HCEC 1CT (cell line): ENCODE measurements at regions not wholly inside any gene's neighbourhood (a gene's known extent, or its start where the extent isn't known, plus 50 kb on each side); places are given as distances from the start of the nearest gene placed in this dataset.
"Not testable (repeated sequence)": the region's sequence is repeated elsewhere in the genome, so short reads cannot be mapped to it uniquely, and the experiment has no call there.

Experiments
- DNase-seq: peaks from one replicate; pipeline ENCODE4 v3.0.0-alpha.2; 2017

- DNase-seq, result no peak
Measured at GRCh38 chr14:28952161-28952560, 185.6 kb downstream of the FOXG1 start.

DNA sequence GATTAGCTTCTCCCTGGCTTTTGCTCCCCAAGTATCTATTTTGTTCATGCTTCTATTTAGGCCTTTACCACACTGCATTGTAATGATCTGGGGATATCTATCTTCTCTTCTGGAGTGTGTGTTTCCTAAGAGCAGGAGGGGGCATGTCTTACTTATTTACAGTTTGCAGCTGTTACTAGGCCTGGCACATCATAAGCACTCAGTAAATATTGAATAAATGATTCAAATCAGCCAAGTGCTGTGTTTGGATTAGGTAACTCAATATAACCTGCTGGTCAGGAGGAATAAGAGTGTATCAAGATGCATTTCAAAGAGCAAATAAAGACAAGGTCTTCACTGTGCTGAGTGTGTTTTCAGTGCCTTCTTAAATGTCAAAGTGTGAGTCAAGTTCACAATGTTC is 186.1 kb downstream of the FOXG1 start:
- no peak for DNase-seq

DNA sequence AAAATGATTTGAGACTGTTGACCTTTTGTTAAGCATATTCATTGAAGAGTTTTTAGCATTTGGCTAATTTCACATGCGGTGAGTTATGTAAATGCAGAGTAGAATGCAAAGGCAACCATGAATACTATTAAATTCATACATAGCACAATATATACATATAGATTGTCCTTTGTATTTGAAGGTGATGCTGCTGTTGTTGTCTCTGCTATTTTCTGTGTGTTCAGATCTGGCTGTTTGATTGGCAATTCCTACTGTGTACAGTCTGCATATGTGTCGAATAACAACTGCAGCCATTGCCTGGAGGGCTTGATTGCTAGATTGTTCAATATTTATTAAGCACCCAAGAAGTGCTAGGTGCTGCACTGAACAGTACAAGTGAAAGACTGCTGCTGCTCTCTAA is 187.4 kb downstream of the FOXG1 start:
- no peak for DNase-seq

DNA sequence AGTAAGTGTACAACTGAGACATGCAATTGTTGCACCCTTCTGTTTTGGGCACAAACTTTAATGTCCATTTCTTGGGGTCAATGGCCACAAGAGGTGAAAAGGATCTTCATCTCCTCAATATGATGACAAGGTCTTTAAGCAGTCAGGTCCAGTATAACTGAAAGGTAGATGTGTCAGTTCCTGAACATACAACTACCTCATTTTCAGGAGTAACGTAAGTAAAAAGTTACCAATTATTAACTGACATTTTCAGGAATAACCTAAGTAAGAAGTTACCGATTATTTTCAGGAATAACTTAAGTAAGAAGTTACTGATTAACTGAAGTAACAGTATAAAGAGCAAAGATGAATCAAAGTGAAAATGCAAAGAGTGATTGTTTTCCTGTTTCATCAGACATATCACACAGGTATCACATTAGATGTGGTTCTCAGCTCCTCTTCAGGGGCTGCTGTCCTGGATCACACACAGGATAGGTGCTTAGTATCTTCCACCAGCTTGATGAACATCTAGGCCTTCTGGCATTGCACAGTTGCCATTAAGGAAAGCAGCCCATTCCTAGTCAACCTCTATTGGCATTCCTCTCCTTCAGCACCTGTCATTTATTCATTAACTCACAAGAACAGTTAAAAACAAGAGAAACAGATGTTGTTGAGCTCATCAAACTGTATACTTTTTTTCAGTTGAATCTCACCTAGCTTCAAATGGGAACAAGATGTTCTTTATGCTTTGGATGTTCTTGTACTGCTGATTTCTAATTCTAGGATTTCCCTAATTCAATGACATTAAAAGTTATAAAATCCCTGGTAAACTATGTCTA is 200.0 kb downstream of the FOXG1 start:
- no peak for DNase-seq

DNA sequence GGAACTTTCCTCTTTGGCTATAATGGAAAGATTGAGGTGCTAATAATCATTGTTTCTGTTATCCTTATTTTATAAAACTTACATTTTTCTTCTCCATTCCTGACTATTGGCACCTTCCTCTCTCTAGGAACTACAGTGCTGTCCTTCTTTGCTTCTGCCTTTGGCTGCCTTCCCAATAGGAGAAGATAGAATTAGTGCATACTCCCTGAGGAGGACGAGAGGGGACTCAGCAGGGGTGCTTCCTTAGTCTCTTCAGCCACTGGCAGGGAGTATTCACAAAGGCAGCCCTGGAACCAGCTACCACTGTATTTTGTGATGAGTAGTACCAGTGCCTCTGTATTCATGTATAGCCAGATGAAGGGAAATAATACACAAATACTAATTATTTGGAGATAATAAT is 208.5 kb downstream of the FOXG1 start:
- DNase-seq, result no peak

DNA sequence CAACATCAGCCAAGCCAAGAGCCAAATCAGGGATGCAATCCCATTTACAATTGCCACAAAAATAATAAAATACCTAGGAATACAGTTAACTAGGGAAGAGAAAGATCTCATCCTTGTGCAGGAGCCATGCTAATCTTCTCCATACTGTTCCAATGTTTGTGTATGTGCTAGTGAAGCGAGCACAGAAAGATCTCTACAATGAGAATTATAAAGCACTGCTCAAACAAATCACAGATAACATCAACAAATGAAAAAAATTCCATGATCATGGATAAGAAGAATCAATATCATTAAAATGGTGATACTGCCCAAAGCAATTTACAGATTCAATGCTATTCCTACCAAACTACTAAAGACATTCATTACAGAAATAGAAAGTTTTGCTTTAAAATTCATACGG is 215.6 kb downstream of the FOXG1 start:
- DNase-seq, result no peak

DNA sequence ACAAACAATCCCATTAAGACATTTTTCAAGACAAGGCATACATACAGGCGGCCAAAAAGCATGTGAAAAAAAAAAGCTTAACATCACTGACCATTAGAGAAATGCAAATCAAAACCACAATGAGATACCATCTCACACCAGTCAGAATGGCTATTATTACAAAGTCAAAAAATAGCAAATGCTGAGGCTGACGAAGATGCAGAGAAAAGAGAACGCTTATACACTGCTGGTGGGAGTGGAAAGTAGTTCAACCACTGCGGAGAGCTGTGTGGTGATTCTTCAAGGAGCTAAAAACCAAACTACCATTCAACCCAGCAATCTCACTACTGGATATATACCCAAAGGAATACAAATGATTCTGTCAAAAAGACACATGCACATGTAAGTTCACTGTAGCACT is 216.7 kb downstream of the FOXG1 start:
- DNase-seq, result no peak

GRCh38 chr14:28987516-28987915 is 220.9 kb downstream of the FOXG1 start:
- peak; percentile 62 for DNase-seq

DNA sequence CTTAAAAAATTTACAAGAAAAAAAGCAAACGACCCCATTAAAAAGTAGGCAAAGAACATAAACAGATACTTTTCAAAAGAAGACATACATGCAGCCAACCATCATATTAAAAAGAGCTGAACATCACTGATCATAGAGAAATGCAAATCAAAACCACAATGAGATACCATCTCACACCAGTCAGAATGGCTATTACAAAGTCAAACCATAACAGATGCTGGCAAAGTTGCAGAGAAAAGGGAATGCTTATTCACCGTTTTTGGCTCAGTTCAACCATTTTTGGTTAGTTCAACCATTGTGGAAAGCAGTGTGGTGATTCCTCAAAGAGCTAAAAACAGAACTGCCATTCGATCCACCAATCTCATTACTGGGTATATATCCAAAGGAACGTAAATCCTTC is 230.6 kb downstream of the FOXG1 start:
- DNase-seq, result not testable (repeated sequence)

DNA sequence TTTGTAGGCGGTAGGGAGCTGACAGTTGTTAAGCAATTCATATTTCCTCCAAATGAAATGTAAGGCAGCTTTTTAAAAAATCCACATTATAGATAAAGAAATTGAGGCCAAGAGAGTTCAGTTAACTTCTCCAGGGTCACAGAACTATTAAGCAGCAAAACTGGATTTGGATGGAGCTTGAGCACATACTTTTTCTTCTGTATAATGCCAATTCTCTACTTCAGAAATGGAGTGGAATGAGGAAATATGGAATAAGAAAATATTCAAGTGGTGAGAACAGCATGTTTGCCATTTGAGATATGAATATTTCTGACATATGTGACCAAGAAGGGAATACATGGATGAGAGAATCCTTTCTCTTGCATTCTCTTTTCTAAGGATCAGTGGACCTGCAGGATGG is 233.1 kb downstream of the FOXG1 start:
- DNase-seq, result no peak

GRCh38 chr14:29005647-29006046 is 239.1 kb downstream of the FOXG1 start:
- DNase-seq, result no peak

DNA sequence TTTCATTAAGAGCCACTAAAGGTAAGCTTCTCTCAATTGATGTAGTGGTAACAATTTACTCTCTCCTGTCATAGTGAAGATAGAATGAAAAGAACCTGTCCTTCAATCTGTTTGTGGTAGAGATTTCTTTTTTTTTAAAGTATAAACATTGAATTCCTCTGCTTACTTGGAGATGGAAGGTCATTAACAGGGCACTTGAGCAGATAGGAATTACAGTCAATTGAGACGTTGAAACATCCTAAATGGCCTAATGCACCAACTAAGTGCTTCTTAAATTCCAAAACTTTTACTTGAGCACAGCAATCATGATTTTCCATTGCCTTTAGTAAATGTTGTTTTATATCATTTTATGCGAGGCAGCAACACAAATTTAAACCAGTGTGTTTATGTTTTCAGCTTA is 241.4 kb downstream of the FOXG1 start:
- DNase-seq, result no peak

DNA sequence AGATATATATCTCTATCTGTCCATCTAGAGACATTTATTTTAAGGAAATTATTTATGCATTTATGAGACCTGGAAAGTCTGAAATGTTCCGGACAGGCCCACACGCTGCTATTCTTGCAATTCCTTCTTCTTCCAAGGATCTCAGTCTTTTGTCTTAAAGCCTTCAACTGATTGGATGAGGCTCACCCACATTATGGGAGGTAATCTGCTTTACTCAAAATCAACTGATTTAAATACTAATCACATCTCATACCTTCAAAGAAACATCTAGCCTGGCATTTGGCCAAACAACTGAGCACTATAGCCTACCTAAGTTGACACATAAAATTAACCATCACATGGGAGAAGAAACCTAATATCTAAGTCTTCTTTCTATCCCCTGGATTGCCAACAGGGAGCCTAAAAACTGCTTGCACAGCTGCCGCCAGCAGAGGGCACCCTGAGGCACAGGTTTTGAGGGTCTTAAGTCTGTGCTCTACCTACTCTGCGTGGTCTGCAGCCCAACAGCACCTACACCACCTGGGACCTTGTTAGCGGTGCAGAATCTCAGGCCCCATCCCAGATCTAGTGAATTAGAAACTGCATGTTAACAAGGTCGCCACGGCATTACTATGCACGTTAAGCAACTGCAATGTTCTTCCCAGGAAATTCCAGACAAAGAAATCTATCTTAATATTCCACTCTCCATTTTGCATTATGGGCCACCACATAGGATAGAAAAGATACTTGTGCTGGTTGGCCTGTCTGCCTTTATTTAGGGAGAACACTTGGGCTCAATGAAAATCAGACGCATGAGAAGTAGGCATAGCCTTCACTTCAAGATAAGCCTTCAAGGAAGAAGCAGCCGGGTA is 249.7 kb downstream of the FOXG1 start:
- peak; percentile 49 for DNase-seq

DNA sequence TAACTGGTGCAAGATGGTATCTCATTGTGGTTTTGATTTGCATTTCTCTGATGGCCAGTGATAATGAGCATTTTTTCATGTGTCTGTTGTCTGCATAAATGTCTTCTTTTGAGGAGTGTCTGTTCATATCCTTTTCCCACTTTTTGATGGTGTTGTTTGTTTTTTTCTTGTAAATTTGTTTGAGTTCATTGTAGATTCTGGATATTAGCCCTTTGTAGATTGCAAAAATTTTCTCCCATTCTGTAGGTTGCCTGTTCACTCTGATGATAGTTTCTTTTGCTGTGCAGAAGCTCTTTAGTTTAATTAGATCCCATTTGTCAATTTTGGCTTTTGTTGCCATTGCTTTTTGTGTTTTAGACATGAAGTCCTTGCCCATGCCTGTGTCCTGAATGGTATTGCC is 256.9 kb downstream of the FOXG1 start:
- not testable (repeated sequence) for DNase-seq

DNA sequence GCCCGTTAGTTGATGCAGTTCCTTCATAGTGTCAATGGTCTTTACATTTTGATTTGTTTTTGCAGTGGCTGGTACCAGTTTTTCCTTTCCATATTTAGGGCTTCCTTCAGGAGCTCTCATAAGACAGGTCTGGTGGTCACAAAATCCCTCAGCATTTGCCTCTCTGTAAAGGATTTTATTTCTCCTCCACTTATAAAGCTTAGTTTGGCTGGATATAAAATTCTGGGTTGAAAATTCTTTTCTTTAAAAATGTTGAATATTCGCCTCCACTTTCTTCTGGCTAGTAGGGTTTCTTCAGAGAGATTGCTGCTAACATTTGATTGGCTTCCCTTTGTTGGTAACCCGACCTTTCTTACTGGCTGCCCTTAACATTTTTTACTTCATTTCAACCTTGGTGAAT is 260.9 kb downstream of the FOXG1 start:
- DNase-seq, result not testable (repeated sequence)

DNA sequence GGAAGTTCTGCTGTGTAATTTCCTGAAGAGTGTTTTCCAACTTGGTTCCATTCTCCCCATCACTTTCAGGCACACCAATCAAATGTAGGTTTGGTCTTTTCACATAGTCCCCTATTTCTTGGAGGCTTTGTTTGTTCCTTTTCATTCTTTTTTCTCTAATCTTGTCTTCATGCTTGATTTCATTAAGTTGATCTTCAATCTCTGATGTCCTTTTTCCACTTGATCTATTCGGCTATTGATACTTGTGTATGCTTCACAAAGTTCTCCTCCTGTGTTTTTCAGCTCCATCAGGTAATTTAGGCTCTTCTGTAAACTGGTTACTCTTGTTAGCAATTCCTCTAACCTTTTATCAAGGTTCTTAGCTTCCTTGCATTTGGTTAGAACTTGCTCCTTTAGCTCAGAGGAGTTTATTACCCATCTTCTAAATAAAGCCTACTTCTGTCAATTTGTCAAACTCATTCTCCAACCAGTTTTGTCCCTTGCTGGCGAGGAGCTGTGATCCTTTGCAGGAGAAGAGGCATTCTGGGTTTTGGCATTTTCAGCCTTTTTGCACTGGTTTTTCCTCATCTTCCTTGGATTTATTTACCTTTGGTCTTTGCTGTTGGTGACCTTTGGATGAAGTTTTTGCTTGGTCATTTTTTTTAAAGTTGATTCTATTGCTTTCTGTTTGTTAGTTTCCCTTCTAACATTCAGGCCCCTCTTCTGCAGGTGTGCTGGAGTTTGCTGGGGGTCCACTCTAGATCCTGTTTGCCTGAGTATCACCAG is 261.5 kb downstream of the FOXG1 start:
- not testable (repeated sequence) for DNase-seq

DNA sequence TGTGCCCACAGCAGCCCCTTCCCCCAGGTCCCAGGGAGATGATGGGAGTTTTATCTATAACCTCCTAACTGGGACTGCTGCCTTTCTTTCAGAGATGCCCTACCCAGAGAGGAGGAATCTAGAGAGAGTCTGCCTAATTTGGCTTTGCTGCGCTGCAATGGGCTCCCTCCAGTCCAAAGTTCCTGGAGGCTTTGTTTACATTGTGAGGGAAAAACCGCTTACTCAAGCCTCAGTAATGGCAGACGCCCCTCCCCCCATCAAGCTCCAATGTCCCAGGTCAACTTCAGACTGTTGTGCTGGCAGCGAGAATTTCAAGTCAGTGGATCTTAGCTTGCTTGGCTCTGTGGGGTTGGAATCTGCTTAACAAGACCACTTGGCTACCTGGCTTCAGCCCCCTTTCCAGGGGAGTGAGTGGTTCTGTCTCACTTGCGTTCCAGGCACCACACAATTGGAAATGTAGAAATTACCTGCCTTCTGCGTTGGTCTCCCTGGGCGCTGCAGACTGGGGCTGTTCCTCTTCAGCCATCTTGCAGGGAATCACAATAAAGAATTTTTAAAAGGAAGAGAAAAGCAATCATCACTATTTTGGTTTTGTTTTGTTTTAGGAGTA is 262.5 kb downstream of the FOXG1 start:
- peak; percentile 57 for DNase-seq

GRCh38 chr14:29030121-29030520 is 263.5 kb downstream of the FOXG1 start:
- peak; percentile 62 for DNase-seq

- DNase-seq, result no peak
Measured at GRCh38 chr14:29030970-29031369, 264.4 kb downstream of the FOXG1 start.

DNA sequence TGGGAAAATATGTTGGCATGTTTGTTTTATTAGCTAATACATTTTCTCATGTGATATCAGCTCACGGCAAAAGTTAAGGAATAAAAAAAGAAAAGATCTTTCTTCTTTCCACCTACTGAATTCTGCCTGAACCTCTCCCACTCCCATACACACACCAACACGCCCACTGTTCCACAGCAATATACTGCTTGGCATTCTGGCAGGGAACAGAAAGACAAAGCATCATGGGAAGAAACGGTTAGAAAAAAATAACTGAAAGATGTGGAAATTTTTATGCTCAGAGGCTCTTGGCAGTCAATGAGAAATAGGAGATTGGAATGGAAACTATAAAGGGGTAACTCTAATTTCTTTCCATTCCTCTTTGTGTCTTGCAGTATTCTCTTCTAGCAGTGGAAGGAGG is 268.5 kb downstream of the FOXG1 start:
- DNase-seq, result no peak

DNA sequence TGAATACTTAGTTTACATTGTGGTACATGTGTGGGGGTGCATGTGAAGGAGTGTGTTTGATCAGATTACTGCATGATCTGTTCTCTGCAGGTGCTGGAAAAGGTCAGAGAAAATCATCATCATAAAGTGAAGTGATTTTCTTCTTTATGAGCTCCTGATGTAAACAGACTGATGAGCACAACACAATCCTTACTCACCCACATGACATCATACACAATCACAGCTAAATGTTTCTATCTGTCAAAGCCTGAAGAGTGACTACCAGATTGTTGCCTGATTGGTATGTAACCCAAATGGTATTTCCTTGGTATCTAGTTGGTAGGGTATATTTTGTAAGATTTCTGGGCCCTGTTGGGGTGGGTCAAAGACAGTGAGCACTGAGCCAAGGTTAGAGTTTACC is 270.8 kb downstream of the FOXG1 start:
- DNase-seq, result peak; percentile 85

DNA sequence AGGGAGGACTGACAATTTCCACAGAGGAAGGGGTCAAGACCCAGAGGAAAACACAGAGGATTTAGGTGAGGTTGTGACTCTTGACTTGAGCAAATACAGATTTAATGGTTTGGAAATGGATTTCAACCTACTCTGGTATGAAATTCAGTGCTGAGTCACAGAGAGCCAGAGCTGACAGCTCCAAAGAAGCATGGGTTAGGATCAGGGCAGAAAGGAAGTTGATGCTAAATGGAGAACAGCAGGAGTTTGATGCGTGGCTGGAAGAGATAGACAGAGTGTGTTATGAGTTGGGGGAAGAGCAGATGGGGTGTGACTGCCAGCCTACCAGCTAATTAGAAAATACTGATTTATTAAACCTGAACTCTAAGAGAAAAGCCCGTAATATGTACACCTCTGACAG is 272.6 kb downstream of the FOXG1 start:
- peak; percentile 65 for DNase-seq

- DNase-seq, result no peak
Measured at GRCh38 chr14:29042551-29042950, 276.0 kb downstream of the FOXG1 start.
